LNCaP clone FGC (cell line): ENCODE measurements at regions not wholly inside any gene's neighbourhood (a gene's known extent, or its start where the extent isn't known, plus 50 kb on each side); places are given as distances from the start of the nearest gene placed in this dataset.

Source experiments
- DNase-seq: peaks from one replicate; pipeline ENCODE4 v3.0.0-alpha.2; 2011; ENCODE audit warnings: low read depth
- H3K4me3 ChIP-seq: 2 replicates; pipeline ENCODE4 v1.5.1; 2011; ENCODE audit warnings: mild to moderate bottlenecking, low read depth, low read length, control low read depth
- CTCF ChIP-seq: IDR thresholded peaks from 2 replicates; pipeline ENCODE4 v1.5.1; 2012; ENCODE audit warnings: mild to moderate bottlenecking; ENCODE audit not compliant: control insufficient read depth, insufficient read depth; ENCODE audit errors: extremely low read depth

GRCh38 chr11:116071241-116071640 lies 567.0 kb upstream of the CADM1 start:
- TF ChIP-seq CTCF, result no peak
- H3K4me3 ChIP-seq, result no peak overlapping the region
- DNase-seq, result no peak

GRCh38 chr11:116070520-116070919 lies 566.3 kb upstream of the CADM1 start:
- no peak for DNase-seq
- TF ChIP-seq CTCF, result no peak
- no peak overlapping the region for H3K4me3 ChIP-seq

GRCh38 chr11:116066777-116067176 lies 562.6 kb upstream of the CADM1 start:
- no peak for DNase-seq
- no peak overlapping the region for H3K4me3 ChIP-seq
- no peak for TF ChIP-seq CTCF

- DNase-seq, result no peak
Measured at GRCh38 chr11:116065986-116066385, 561.8 kb upstream of the CADM1 start.

GRCh38 chr11:116065191-116065895 lies 561.1 kb upstream of the CADM1 start:
- H3K4me3 ChIP-seq, result no peak overlapping the region
- DNase-seq, result no peak
- no peak for TF ChIP-seq CTCF

More at GRCh38 chr11:116065986-116066385, 561.8 kb upstream of the CADM1 start:
- H3K4me3 ChIP-seq, result no peak overlapping the region
- no peak for TF ChIP-seq CTCF

- DNase-seq, result peak; percentile 10
Measured at GRCh38 chr11:116062490-116063171, 558.4 kb upstream of the CADM1 start.

More at GRCh38 chr11:116062490-116063171, 558.4 kb upstream of the CADM1 start:
- no peak for TF ChIP-seq CTCF
- no peak overlapping the region for H3K4me3 ChIP-seq
